HG02678 (cell line): ENCODE measurements at regions not wholly inside any gene's neighbourhood (a gene's known extent, or its start where the extent isn't known, plus 50 kb on each side); places are given as distances from the start of the nearest gene placed in this dataset.
"Not testable (repeated sequence)": the region's sequence is repeated elsewhere in the genome, so short reads cannot be mapped to it uniquely, and the experiment has no call there.

Experiments
- ATAC-seq: cut with Tn5 transposase; IDR thresholded peaks from one replicate; pipeline ENCODE4 v1.9.1; 2021; ENCODE audit warnings: mild to moderate bottlenecking, moderate library complexity; ENCODE audit not compliant: unreplicated experiment

- peak; percentile 66 for ATAC-seq
These were observed 68.1 kb upstream of the CEP85L start for GRCh38 chr6:118719351-118720124.

GRCh38 chr6:118718903-118719302 is 67.5 kb upstream of the CEP85L start:
- ATAC-seq: no peak

GRCh38 chr6:118718297-118718696 is 66.9 kb upstream of the CEP85L start:
- ATAC-seq: no peak

- no peak for ATAC-seq
These were observed 65.7 kb upstream of the CEP85L start for GRCh38 chr6:118717106-118717505.

- not testable (repeated sequence) for ATAC-seq
These were observed 64.5 kb upstream of the CEP85L start for GRCh38 chr6:118715907-118716306.

DNA sequence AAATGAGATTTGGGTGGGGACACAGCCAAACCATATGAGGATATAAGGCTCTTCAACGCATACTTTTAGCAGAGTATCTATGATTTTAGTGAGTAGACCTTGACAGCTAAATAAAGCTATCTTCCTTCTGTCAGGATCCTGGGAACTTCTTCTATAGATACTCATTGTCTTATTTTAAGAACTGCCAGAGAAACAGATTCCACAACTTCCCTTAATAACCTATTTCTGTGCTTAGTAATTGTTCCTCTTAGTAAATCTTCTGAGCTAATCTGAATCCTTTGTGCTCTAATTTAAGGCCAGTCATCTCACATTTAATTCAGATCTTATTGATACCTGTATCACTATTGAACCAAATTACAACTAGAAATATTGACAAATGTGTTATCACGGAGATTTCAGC is 64.0 kb upstream of the CEP85L start:
- no peak for ATAC-seq

- no peak for ATAC-seq
These were observed 63.4 kb upstream of the CEP85L start for GRCh38 chr6:118714756-118715155.

DNA sequence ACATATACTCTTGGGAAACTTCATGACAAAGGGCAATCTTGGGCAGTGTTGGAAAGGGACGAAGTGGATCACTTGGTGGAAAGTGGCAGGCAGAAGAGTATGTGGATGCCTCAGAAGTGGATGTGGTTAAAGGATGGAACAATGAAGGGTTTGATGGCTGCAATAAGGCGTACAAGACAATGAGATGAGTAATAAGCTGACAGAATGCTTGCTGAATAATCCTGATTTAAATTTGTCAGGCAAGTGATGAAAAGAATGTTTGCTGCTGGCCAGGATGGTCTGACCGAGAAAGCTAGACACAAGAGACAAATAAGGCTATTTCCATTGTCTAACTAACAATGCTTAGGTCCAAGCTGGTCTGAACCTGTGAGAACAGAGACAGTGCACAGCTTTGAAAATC is 61.6 kb upstream of the CEP85L start:
- ATAC-seq: no peak

GRCh38 chr6:118710616-118711015 is 59.2 kb upstream of the CEP85L start:
- no peak for ATAC-seq

- ATAC-seq: peak; percentile 89
These were observed 58.5 kb upstream of the CEP85L start for GRCh38 chr6:118709859-118710350.

- peak; percentile 1 for ATAC-seq
These were observed 57.4 kb upstream of the CEP85L start for GRCh38 chr6:118708744-118709143.

GRCh38 chr6:118708055-118708454 is 56.7 kb upstream of the CEP85L start:
- no peak for ATAC-seq

DNA sequence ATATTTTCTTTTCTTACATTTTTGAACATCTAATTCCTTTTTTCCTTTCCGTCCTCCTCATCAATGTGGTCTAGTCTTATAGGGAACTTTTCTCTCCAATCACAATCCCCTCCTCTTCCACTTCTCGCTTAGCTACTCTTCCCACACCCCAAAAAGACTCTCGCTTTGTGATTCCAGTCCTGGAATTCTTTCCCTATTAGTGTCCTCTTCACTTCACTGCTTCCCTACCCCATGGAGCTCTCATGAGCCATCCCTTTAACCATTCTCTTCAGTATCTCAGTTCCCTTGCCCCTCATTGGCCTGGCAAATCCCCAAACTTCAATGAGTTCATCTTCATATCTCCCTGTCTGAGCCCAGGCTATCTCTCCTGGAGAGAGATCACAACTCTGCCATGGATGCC is 55.3 kb upstream of the CEP85L start:
- no peak for ATAC-seq

GRCh38 chr6:118705544-118706491 is 54.4 kb upstream of the CEP85L start:
- ATAC-seq: peak; percentile 35

DNA sequence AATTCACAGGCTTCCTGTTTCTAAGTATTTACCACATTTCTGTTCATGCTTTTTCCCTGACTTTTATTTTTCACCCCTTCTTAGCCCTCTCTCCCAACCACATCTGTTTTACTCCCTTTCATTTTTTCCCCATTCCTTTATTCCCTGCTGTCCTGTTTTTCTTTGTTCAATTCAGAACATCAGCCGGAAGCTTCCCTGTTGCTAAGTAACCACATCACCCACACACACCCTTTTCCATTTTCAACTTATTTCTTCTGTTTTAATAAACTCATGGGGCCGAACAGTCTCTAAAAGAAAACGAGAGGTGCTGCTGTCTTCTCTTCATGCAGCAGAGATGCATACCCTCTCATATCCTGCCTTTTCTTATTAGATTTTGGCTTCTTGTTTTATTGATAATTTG is 53.5 kb upstream of the CEP85L start:
- ATAC-seq: no peak

DNA sequence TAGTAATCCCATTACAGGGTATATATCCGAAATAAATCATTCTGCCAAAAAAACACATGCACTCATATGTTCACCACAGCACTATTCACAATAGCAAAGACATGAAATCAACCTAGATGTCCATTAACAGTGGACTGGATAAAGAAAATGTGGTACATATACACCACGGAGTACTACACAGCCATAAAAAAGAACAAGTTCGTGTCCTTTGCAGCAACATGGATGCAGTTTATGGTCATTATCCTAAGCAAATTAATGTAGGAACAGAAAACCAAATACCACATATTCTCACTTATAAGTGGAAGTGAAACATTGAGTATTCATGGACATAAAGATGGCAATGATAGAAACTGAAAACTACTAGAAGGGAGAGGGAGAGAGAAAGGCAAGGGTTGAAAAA is 49.9 kb upstream of the CEP85L start:
- ATAC-seq: not testable (repeated sequence)
